Caco-2 (cell line): ENCODE measurements at regions not wholly inside any gene's neighbourhood (a gene's known extent, or its start where the extent isn't known, plus 50 kb on each side); places are given as distances from the start of the nearest gene placed in this dataset.

Experiments used
- BruUV-seq: library from RNA; stranded (reverse); fragments of 400-500 nt; replicated peaks from 2 replicates; lab custom pipeline; 2021; lab: Mats Ljungman, UMichigan
- CTCF ChIA-PET: fragments of 300-600 bp; sonication (Branson Sonifier 250); formaldehyde crosslinking; loops from one replicate; lab custom pipeline; 2022; ENCODE audit warnings: antibody characterized with exemption; lab: Charles Lee
- POLR2A ChIA-PET: fragments of 300-600 bp; sonication (Branson Sonifier 250); formaldehyde crosslinking; loops from one replicate; lab custom pipeline; 2022; ENCODE audit warnings: antibody characterized with exemption; lab: Charles Lee
- DNase-seq, 2 experiments: peaks; one replicate each; pipeline versions ENCODE4 v3.0.0 to v3.0.0-alpha.2; 2020 to 2022
- H3K27me3 ChIP-seq: replicated peaks from 2 replicates; pipeline ENCODE4 v1.6.0; 2011; ENCODE audit warnings: low read length; ENCODE audit not compliant: control insufficient read depth, insufficient read depth
- H3K36me3 ChIP-seq: 2 replicates; pipeline ENCODE4 v1.5.1; 2011; ENCODE audit warnings: low read length; ENCODE audit not compliant: control insufficient read depth, insufficient read depth
- H3K4me1 ChIP-seq: fragments of 250-450 bp; sonication (Bioruptor Pico); 2 replicates; pipeline ENCODE4 v1.5.1; 2020; ENCODE audit warnings: mild to moderate bottlenecking
- H3K4me3 ChIP-seq: 2 replicates; pipeline ENCODE4 v1.5.1; 2011; ENCODE audit warnings: low read depth, mild to moderate bottlenecking, control low read depth, low read length
- H3K9me3 ChIP-seq: fragments of 250-450 bp; sonication (Bioruptor Pico); 2 replicates; pipeline ENCODE4 v1.5.1; 2020; ENCODE audit warnings: mild to moderate bottlenecking, moderate library complexity
- H3K27ac Mint-ChIP-seq: one replicate; pipeline ENCODE4 v1.8.0; 2022; ENCODE audit warnings: mixed read lengths; ENCODE audit not compliant: unreplicated experiment
- H3K27me3 Mint-ChIP-seq: one replicate; pipeline ENCODE4 v1.8.0; 2022; ENCODE audit warnings: mixed read lengths; ENCODE audit not compliant: insufficient read depth, unreplicated experiment
- H3K36me3 Mint-ChIP-seq: one replicate; pipeline ENCODE4 v1.8.0; 2022; ENCODE audit warnings: mild to moderate bottlenecking, mixed read lengths; ENCODE audit not compliant: insufficient read depth, unreplicated experiment
- H3K4me1 Mint-ChIP-seq: one replicate; pipeline ENCODE4 v1.8.0; 2022; ENCODE audit warnings: low read depth, mixed read lengths; ENCODE audit not compliant: unreplicated experiment
- H3K4me3 Mint-ChIP-seq: one replicate; pipeline ENCODE4 v1.8.0; 2022; ENCODE audit warnings: mild to moderate bottlenecking, moderate library complexity, mixed read lengths; ENCODE audit not compliant: unreplicated experiment
- H3K9me3 Mint-ChIP-seq: one replicate; pipeline ENCODE4 v1.8.0; 2022; ENCODE audit warnings: mixed read lengths; ENCODE audit not compliant: unreplicated experiment
- intact Hi-C: fragments of 100-400 bp; cut with micrococcal nuclease; formaldehyde crosslinking; loops from one replicate; pipeline ENCODE4 v1.10.0; 2022; ENCODE audit not compliant: unreplicated experiment
- TF ChIP-seq, protein P1 (sequence below), 2 experiments: fragments of 200-600 bp in 1 of 2; IDR thresholded peaks; 1 replicate in 1 of 2; 2 replicates in 1 of 2; pipeline versions ENCODE4 v1.5.1 to v1.8.0; 2011 to 2022; ENCODE audit warnings: antibody characterized with exemption in 1 of 2, control low read depth in 1 of 2, inconsistent platforms in 1 of 2, low read depth in 1 of 2, low read length in 1 of 2, mild to moderate bottlenecking in 1 of 2, moderate library complexity in 1 of 2; ENCODE audit not compliant: insufficient read depth in 1 of 2, severe bottlenecking in 1 of 2, unreplicated experiment in 1 of 2

GRCh38 chr2:71880846-71881610, 266.6 kb downstream of the CYP26B1 start:
- BruUV-seq = no TSS peak
- Histone ChIP-seq H3K36me3 (no peaks in the 10 kb centered on the region), H3K4me1 (no peaks in the 10 kb centered on the region), H3K9me3 (no peaks in the 10 kb centered on the region), H3K4me3 (no peak overlapping the region), H3K27me3 (no peaks in the 10 kb centered on the region; the same call in 1 of the 2 replicates)
- TF ChIP-seq, protein P1, sequence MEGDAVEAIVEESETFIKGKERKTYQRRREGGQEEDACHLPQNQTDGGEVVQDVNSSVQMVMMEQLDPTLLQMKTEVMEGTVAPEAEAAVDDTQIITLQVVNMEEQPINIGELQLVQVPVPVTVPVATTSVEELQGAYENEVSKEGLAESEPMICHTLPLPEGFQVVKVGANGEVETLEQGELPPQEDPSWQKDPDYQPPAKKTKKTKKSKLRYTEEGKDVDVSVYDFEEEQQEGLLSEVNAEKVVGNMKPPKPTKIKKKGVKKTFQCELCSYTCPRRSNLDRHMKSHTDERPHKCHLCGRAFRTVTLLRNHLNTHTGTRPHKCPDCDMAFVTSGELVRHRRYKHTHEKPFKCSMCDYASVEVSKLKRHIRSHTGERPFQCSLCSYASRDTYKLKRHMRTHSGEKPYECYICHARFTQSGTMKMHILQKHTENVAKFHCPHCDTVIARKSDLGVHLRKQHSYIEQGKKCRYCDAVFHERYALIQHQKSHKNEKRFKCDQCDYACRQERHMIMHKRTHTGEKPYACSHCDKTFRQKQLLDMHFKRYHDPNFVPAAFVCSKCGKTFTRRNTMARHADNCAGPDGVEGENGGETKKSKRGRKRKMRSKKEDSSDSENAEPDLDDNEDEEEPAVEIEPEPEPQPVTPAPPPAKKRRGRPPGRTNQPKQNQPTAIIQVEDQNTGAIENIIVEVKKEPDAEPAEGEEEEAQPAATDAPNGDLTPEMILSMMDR (IDR thresholded peaks at IDR 0.05; ENCODE audit: insufficient read depth in 1 of 2, low read depth in 1 of 2, low read length in 1 of 2, severe bottlenecking in 1 of 2, unreplicated experiment in 1 of 2) = no peak
- Mint-ChIP-seq H3K9me3 (peaks cover 1% of the 10 kb centered on the region), H3K4me3 (no peak overlapping the region), H3K27ac (no peak overlapping the region), H3K36me3 (peaks cover 6% of the 10 kb centered on the region), H3K4me1 (no peaks in the 10 kb centered on the region), H3K27me3 (peaks cover 7% of the 10 kb centered on the region)
- no peak for DNase-seq
- ChIA-PET CTCF (interaction anchor here (1.2 kb wide), 1 partner anchor 269 kb away, joined by 4 read pairs; no protein-coding TSS in a partner anchor), POLR2A (no interaction called here)
- intact Hi-C loops = no loop called here

- ChIA-PET CTCF (interaction anchor here (1.2 kb wide), 1 partner anchor 270 kb away, joined by 4 read pairs; no protein-coding TSS in a partner anchor), POLR2A (no interaction called here)
- no peak overlapping the region for H3K27ac Mint-ChIP-seq
- no peaks in the 10 kb centered on the region for H3K4me1 Mint-ChIP-seq
- BruUV-seq = no TSS peak
- no peaks in the 10 kb centered on the region for H3K4me1 ChIP-seq
- peaks cover 11% of the 10 kb centered on the region for H3K36me3 Mint-ChIP-seq
- no peaks in the 10 kb centered on the region for H3K9me3 ChIP-seq
- H3K4me3 ChIP-seq = no peak overlapping the region
- H3K9me3 Mint-ChIP-seq = no peaks in the 10 kb centered on the region
- no peak overlapping the region for H3K4me3 Mint-ChIP-seq
- peaks cover 7% of the 10 kb centered on the region for H3K27me3 Mint-ChIP-seq
- intact Hi-C loops = no loop called here
- TF ChIP-seq, protein P1 (IDR thresholded peaks at IDR 0.05; ENCODE audit: insufficient read depth in 1 of 2, low read depth in 1 of 2, low read length in 1 of 2, severe bottlenecking in 1 of 2, unreplicated experiment in 1 of 2) = no peak
- H3K36me3 ChIP-seq = no peaks in the 10 kb centered on the region
- H3K27me3 ChIP-seq = no peaks in the 10 kb centered on the region; the same call in 1 of the 2 replicates
- DNase-seq = no peak
These were observed 267.4 kb downstream of the CYP26B1 start for GRCh38 chr2:71880287-71880686.

DNA sequence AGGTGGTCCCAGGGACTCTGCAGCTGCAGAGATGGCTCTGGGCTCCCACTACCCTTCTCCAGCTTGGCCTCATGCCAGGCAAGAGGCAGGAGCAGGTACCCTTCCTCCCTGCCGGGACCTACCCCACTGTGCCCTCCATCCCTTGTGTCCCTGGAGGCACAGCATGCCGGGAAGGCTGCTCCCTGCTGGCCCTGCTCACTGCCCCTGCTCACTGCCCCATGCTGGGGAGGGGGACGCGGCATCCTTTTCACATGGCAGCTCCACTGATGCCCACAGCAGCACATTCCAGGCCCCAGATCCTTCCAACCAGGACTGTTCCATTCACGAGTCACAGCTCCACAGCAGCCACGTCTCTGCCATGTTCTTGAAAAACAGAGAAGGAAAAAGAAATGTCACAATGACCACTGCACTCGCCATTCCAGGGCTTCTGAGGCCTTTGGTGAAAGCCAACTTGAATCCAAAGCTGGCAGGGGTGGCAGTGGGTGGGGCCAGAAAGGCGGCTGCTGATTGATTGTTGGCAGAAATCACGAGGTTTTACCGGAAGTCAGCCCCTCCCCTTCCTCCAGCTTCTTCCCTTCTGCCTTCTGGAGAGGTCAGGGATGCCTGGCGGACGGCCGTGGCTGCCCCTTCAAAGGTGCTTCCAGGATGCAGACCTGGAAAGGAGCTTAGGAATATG, 268.0 kb downstream of the CYP26B1 start:
- no peak overlapping the region for H3K4me3 Mint-ChIP-seq
- no TSS peak for BruUV-seq
- no peaks in the 10 kb centered on the region; the same call in 1 of the 2 replicates for H3K27me3 ChIP-seq
- no peak for DNase-seq
- peaks cover 11% of the 10 kb centered on the region for H3K36me3 Mint-ChIP-seq
- no peaks in the 10 kb centered on the region for H3K4me1 Mint-ChIP-seq
- intact Hi-C loops = no loop called here
- H3K27ac Mint-ChIP-seq = no peak overlapping the region
- ChIA-PET CTCF (no interaction called here), POLR2A (no interaction called here)
- TF ChIP-seq, protein P1 (IDR thresholded peaks at IDR 0.05; ENCODE audit: insufficient read depth in 1 of 2, low read depth in 1 of 2, low read length in 1 of 2, severe bottlenecking in 1 of 2, unreplicated experiment in 1 of 2) = no peak
- no peaks in the 10 kb centered on the region for H3K36me3 ChIP-seq
- no peaks in the 10 kb centered on the region for H3K4me1 ChIP-seq
- no peaks in the 10 kb centered on the region for H3K9me3 Mint-ChIP-seq
- no peak overlapping the region for H3K4me3 ChIP-seq
- H3K27me3 Mint-ChIP-seq = peaks cover 7% of the 10 kb centered on the region
- H3K9me3 ChIP-seq = no peaks in the 10 kb centered on the region
